SK-N-SH treated with all-trans-retinoic acid at 6 μM for 48 hours (cell line): ENCODE measurements at regions not wholly inside any gene's neighbourhood (a gene's known extent, or its start where the extent isn't known, plus 50 kb on each side); places are given as distances from the start of the nearest gene placed in this dataset.
"Not testable (repeated sequence)": the region's sequence is repeated elsewhere in the genome, so short reads cannot be mapped to it uniquely, and the experiment has no call there.

ENCODE experiments used
- ATAC-seq: fragments of 200-7000 bp; cut with Tn5 transposase; 3 replicates; pipeline ENCODE4 v1.9.1; 2020; ENCODE audit warnings: mild to moderate bottlenecking, moderate library complexity
- ARNTL ChIP-seq: fragments of 450-650 bp; formaldehyde crosslinking; IDR thresholded peaks from 2 replicates; pipeline ENCODE4 v1.5.0; 2020; ENCODE audit warnings: low read depth, mild to moderate bottlenecking, moderate library complexity, borderline replicate concordance
- CSDC2 ChIP-seq: fragments of 250-450 bp; sonication (Bioruptor Pico); IDR thresholded peaks from 2 replicates; pipeline ENCODE4 v1.5.0; 2020; ENCODE audit warnings: mild to moderate bottlenecking, moderate library complexity
- GLIS3 ChIP-seq: fragments of 250-450 bp; sonication (Bioruptor Pico); IDR thresholded peaks from 2 replicates; pipeline ENCODE4 v1.5.0; 2020; ENCODE audit warnings: mild to moderate bottlenecking, moderate library complexity
- RARB ChIP-seq: fragments of 250-450 bp; sonication (Bioruptor Pico); IDR thresholded peaks from 2 replicates; pipeline ENCODE4 v1.8.0; 2021; ENCODE audit warnings: mild to moderate bottlenecking, moderate library complexity
- ZNF565 ChIP-seq: fragments of 450-650 bp; formaldehyde crosslinking; conservative IDR thresholded peaks from 2 replicates; pipeline ENCODE4 v1.5.0; 2020; ENCODE audit warnings: low read depth, mild to moderate bottlenecking, moderate library complexity
- ZNF70 ChIP-seq: fragments of 450-650 bp; formaldehyde crosslinking; IDR thresholded peaks from 2 replicates; pipeline ENCODE4 v1.5.0; 2020; ENCODE audit warnings: mild to moderate bottlenecking, moderate library complexity
- TF ChIP-seq, protein P1 (sequence below): fragments of 250-450 bp; sonication (Bioruptor Pico); IDR thresholded peaks from 2 replicates; pipeline ENCODE4 v1.5.1; 2021; ENCODE audit warnings: mild to moderate bottlenecking, moderate library complexity
- TF ChIP-seq, protein P2 (sequence below): fragments of 250-450 bp; sonication (Bioruptor Pico); IDR thresholded peaks from 2 replicates; pipeline ENCODE4 v1.8.0; 2021; ENCODE audit warnings: low read depth, mild to moderate bottlenecking, moderate library complexity, borderline replicate concordance
- TF ChIP-seq, protein P3 (sequence below): fragments of 250-450 bp; sonication (Bioruptor Pico); IDR thresholded peaks from 2 replicates; pipeline ENCODE4 v1.5.0; 2020; ENCODE audit warnings: mild to moderate bottlenecking, moderate library complexity
- TF ChIP-seq, protein P4 (sequence below): fragments of 250-450 bp; sonication (Bioruptor Pico); IDR thresholded peaks from 2 replicates; pipeline ENCODE4 v1.5.1; 2020; ENCODE audit warnings: low read depth, mild to moderate bottlenecking, moderate library complexity
- TF ChIP-seq, protein P5 (sequence below): fragments of 250-450 bp; sonication (Bioruptor Pico); IDR thresholded peaks from 2 replicates; pipeline ENCODE4 v1.8.0; 2020; ENCODE audit warnings: mild to moderate bottlenecking, moderate library complexity, borderline replicate concordance

DNA sequence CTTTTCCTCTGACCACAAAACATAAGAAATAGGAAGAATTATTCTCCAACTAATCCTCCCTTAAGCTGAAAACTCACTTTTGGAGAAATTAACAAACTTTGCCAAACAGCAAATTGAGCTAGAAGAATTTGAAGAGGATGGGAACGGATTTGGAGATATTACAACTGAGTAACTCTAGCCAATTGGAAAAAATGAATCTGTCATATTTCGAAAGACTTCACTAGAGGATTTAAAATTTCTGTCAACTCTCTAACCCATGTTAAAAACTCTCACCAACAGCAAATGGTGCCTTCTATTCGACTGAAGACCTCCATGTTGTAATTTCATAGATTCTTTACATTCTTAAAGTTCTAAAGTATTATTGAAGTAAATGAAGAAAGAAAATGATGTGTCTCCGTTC, 414.2 kb downstream of the RMST start (continued):
- TF ChIP-seq CSDC2 (CRISPR knock-in tag) = no peak
- TF ChIP-seq, protein P1, sequence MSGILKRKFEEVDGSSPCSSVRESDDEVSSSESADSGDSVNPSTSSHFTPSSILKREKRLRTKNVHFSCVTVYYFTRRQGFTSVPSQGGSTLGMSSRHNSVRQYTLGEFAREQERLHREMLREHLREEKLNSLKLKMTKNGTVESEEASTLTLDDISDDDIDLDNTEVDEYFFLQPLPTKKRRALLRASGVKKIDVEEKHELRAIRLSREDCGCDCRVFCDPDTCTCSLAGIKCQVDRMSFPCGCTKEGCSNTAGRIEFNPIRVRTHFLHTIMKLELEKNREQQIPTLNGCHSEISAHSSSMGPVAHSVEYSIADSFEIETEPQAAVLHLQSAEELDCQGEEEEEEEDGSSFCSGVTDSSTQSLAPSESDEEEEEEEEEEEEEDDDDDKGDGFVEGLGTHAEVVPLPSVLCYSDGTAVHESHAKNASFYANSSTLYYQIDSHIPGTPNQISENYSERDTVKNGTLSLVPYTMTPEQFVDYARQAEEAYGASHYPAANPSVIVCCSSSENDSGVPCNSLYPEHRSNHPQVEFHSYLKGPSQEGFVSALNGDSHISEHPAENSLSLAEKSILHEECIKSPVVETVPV = no peak
- TF ChIP-seq ZNF70 (CRISPR knock-in tag) = no peak
- no peak for TF ChIP-seq GLIS3 (CRISPR knock-in tag)
- TF ChIP-seq, protein P2, sequence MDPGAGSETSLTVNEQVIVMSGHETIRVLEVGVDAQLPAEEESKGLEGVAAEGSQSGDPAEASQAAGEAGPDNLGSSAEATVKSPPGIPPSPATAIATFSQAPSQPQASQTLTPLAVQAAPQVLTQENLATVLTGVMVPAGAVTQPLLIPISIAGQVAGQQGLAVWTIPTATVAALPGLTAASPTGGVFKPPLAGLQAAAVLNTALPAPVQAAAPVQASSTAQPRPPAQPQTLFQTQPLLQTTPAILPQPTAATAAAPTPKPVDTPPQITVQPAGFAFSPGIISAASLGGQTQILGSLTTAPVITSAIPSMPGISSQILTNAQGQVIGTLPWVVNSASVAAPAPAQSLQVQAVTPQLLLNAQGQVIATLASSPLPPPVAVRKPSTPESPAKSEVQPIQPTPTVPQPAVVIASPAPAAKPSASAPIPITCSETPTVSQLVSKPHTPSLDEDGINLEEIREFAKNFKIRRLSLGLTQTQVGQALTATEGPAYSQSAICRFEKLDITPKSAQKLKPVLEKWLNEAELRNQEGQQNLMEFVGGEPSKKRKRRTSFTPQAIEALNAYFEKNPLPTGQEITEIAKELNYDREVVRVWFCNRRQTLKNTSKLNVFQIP (CRISPR knock-in tag) = no peak
- TF ChIP-seq ZNF565 (CRISPR knock-in tag) = no peak

DNA sequence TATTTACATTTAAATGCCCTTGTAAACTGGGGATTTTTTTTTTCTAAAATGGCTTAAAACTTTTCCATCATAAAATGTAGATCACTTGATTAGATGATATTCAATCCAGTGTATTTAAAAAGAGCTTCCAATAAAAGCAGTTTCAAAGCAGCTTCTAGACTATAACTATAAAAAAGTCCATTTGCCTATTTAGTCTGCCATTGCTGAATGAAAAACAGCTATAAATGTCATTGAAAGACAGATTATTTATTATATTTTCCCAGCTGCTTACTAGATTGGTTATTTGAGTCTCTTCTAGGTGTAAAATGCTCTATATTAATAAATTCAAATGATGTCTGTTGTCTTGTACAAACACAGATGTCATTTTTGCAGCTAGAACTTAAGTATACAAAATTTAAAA, 414.8 kb downstream of the RMST start:
- no peak for TF ChIP-seq RARB
- TF ChIP-seq, protein P3, sequence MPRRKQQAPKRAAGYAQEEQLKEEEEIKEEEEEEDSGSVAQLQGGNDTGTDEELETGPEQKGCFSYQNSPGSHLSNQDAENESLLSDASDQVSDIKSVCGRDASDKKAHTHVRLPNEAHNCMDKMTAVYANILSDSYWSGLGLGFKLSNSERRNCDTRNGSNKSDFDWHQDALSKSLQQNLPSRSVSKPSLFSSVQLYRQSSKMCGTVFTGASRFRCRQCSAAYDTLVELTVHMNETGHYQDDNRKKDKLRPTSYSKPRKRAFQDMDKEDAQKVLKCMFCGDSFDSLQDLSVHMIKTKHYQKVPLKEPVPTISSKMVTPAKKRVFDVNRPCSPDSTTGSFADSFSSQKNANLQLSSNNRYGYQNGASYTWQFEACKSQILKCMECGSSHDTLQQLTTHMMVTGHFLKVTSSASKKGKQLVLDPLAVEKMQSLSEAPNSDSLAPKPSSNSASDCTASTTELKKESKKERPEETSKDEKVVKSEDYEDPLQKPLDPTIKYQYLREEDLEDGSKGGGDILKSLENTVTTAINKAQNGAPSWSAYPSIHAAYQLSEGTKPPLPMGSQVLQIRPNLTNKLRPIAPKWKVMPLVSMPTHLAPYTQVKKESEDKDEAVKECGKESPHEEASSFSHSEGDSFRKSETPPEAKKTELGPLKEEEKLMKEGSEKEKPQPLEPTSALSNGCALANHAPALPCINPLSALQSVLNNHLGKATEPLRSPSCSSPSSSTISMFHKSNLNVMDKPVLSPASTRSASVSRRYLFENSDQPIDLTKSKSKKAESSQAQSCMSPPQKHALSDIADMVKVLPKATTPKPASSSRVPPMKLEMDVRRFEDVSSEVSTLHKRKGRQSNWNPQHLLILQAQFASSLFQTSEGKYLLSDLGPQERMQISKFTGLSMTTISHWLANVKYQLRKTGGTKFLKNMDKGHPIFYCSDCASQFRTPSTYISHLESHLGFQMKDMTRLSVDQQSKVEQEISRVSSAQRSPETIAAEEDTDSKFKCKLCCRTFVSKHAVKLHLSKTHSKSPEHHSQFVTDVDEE = no peak
- TF ChIP-seq ARNTL (CRISPR knock-in tag) = no peak
- ATAC-seq = no peak

DNA sequence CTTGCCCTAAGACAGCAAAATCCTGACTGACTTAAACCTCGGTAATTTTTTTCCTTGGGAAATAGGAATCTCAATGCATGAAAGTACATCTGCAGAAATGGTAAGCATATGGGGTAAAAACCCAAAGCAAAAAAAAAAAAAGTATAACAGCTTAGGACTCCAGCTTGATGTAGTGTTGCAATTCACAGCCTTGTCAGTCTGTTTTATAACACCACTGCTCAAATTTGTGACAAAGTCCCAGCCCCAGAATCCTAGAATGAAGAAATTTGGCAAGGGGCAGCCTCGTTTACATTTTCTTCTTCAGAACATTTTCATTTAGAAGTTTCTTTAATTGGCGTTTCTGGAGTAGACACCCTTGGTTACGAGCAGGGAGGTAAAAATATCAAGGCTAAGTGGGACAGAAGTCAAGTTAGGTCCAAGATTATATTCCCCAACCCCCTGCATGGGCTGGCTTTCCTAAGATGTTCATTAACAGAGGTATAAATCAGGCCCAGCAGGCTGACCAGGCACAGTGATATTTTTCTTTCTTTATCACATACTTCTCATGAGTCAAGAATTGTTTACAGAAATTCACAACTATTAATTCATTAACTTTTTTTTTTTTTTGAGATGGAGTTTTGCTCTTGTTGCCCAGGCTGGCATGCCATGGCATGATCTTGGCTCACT, 424.0 kb downstream of the RMST start:
- ATAC-seq = no peak
- TF ChIP-seq, protein P1 = no peak
- no peak for TF ChIP-seq CSDC2 (CRISPR knock-in tag)
- TF ChIP-seq, protein P4, sequence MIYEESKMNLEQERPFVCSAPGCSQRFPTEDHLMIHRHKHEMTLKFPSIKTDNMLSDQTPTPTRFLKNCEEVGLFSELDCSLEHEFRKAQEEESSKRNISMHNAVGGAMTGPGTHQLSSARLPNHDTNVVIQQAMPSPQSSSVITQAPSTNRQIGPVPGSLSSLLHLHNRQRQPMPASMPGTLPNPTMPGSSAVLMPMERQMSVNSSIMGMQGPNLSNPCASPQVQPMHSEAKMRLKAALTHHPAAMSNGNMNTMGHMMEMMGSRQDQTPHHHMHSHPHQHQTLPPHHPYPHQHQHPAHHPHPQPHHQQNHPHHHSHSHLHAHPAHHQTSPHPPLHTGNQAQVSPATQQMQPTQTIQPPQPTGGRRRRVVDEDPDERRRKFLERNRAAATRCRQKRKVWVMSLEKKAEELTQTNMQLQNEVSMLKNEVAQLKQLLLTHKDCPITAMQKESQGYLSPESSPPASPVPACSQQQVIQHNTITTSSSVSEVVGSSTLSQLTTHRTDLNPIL (CRISPR knock-in tag) = no peak
- TF ChIP-seq, protein P3 = no peak
- TF ChIP-seq, protein P2 (CRISPR knock-in tag) = no peak
- TF ChIP-seq, protein P5, sequence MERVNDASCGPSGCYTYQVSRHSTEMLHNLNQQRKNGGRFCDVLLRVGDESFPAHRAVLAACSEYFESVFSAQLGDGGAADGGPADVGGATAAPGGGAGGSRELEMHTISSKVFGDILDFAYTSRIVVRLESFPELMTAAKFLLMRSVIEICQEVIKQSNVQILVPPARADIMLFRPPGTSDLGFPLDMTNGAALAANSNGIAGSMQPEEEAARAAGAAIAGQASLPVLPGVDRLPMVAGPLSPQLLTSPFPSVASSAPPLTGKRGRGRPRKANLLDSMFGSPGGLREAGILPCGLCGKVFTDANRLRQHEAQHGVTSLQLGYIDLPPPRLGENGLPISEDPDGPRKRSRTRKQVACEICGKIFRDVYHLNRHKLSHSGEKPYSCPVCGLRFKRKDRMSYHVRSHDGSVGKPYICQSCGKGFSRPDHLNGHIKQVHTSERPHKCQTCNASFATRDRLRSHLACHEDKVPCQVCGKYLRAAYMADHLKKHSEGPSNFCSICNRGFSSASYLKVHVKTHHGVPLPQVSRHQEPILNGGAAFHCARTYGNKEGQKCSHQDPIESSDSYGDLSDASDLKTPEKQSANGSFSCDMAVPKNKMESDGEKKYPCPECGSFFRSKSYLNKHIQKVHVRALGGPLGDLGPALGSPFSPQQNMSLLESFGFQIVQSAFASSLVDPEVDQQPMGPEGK = no peak

DNA sequence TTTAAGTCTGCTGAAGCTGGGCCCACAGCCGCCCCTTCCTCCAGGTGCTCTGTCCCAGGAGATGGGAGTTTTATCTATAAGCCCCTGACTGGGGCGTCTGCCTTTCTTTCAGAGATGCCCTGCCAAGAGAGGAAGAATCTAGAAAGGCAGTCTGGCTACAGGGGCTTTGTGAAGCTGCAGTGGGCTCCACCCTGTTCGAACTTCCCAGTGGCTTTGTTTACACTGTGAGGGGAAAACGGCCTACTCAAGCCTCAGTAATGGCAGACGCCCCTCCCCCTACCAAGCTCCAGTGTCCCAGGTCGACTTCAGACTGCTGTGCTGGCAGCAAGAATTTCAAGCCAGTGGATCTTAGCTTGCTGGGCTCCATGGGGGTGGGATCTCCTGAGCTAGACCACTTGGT, 435.3 kb downstream of the RMST start:
- not testable (repeated sequence) for ATAC-seq
